ENCODE measurements at regions not wholly inside any gene's neighbourhood (a gene's known extent, or its start where the extent isn't known, plus 50 kb on each side); places are given as distances from the start of the nearest gene placed in this dataset.

- DNase-seq (ENCODE audit: low read depth in 2 of 2), result peak; percentile 36 to 72
- TF ChIP-seq CTCF (IDR thresholded peaks at IDR 0.05; ENCODE audit: low read depth, low read length), result no peak
- no peak overlapping the region for H3K4me3 ChIP-seq (replicated peaks in 1 of 2; ENCODE audit: low read depth in 2 of 2, low read length in 2 of 2)
Measured at GRCh38 chr2:41989501-41990180, 58.2 kb upstream of the PKDCC start.

- H3K4me3 ChIP-seq (replicated peaks in 1 of 2; ENCODE audit: low read depth in 2 of 2, low read length in 2 of 2), result no peak overlapping the region
- no peak for DNase-seq (ENCODE audit: low read depth in 2 of 2)
- no peak for TF ChIP-seq CTCF (IDR thresholded peaks at IDR 0.05; ENCODE audit: low read depth, low read length)
Measured at GRCh38 chr2:41990245-41990644, 57.6 kb upstream of the PKDCC start.

- H3K4me3 ChIP-seq (replicated peaks in 1 of 2; ENCODE audit: low read depth in 2 of 2, low read length in 2 of 2), result no peak overlapping the region
- TF ChIP-seq CTCF (IDR thresholded peaks at IDR 0.05; ENCODE audit: low read depth, low read length), result no peak
- peak; percentile 53 to 59 for DNase-seq (ENCODE audit: low read depth in 2 of 2)
Measured at GRCh38 chr2:41990688-41991087, 57.1 kb upstream of the PKDCC start.

GRCh38 chr2:41992056-41992642 lies 55.7 kb upstream of the PKDCC start:
- H3K4me3 ChIP-seq (replicated peaks in 1 of 2; ENCODE audit: low read depth in 2 of 2, low read length in 2 of 2), result no peak overlapping the region
- no peak for TF ChIP-seq CTCF (IDR thresholded peaks at IDR 0.05; ENCODE audit: low read depth, low read length)
- DNase-seq (ENCODE audit: low read depth in 2 of 2), result no peak

- H3K4me3 ChIP-seq (replicated peaks in 1 of 2; ENCODE audit: low read depth in 2 of 2, low read length in 2 of 2), result no peak overlapping the region
- DNase-seq (ENCODE audit: low read depth in 2 of 2), result no peak
- no peak for TF ChIP-seq CTCF (IDR thresholded peaks at IDR 0.05; ENCODE audit: low read depth, low read length)
Measured at GRCh38 chr2:41992671-41993434, 55.0 kb upstream of the PKDCC start.

GRCh38 chr2:41993435-41993925 lies 54.3 kb upstream of the PKDCC start:
- no peak for TF ChIP-seq CTCF (IDR thresholded peaks at IDR 0.05; ENCODE audit: low read depth, low read length)
- no peak overlapping the region for H3K4me3 ChIP-seq (replicated peaks in 1 of 2; ENCODE audit: low read depth in 2 of 2, low read length in 2 of 2)
- DNase-seq (ENCODE audit: low read depth in 2 of 2), result no peak

All from cardiac fibroblast (primary cell).